GM12891 (cell line): ENCODE measurements at regions not wholly inside any gene's neighbourhood (a gene's known extent, or its start where the extent isn't known, plus 50 kb on each side); places are given as distances from the start of the nearest gene placed in this dataset.

Experiments
- PAX5 ChIP-seq: IDR thresholded peaks from 2 replicates; pipeline ENCODE4 v1.6.1; 2011; ENCODE audit warnings: low read length, moderate library complexity, mild to moderate bottlenecking; ENCODE audit not compliant: insufficient read depth, severe bottlenecking
- POLR2A ChIP-seq: IDR thresholded peaks from 2 replicates; pipeline ENCODE4 v1.6.1; 2011; ENCODE audit warnings: low read depth, low read length, control low read depth
- POLR2AphosphoS5 ChIP-seq: IDR thresholded peaks from 2 replicates; pipeline ENCODE4 v1.6.1; 2011; ENCODE audit warnings: low read depth, low read length, control low read depth
- POU2F2 ChIP-seq: IDR thresholded peaks from 2 replicates; pipeline ENCODE4 v1.6.1; 2011; ENCODE audit warnings: low read depth, mild to moderate bottlenecking, control low read depth, low read length, moderate library complexity
- TAF1 ChIP-seq: IDR thresholded peaks from 2 replicates; pipeline ENCODE4 v1.6.1; 2011; ENCODE audit warnings: low read depth, low read length, control low read depth

DNA sequence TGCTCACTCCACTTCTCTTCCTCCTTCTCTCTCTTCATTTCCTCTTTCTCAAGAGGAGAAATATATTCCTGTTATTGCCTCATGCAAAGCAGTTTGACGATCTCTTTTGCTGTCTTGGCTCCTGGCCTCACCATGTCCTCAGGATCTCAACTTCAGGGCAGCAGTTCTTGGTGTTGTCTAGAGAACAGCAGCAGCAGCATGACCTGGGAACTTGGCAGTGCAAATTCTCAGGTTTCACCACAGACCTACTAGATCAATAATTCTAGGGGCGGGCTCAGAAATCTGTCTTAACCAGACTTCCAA lies 193.4 kb upstream of the EDNRA start:
- TF ChIP-seq TAF1 (no peak), POLR2AphosphoS5 (no peak), POLR2A (no peak), PAX5 (no peak), POU2F2 (no peak)
